Thymus (tissue), 11 donors: ENCODE measurements at regions not wholly inside any gene's neighbourhood (a gene's known extent, or its start where the extent isn't known, plus 50 kb on each side); places are given as distances from the start of the nearest gene placed in this dataset.
"Not testable (repeated sequence)": the region's sequence is repeated elsewhere in the genome, so short reads cannot be mapped to it uniquely, and the experiment has no call there.

ENCODE experiments used
- DNase-seq, 9 donors: peaks; one replicate each; pipeline ENCODE4 v3.0.0-alpha.2; 2013; ENCODE audit warnings: low spot score in 9 of 9, low read depth in 6 of 9, missing footprints in 1 of 9
- H3K27ac ChIP-seq, 2 donors: one replicate each; pipeline ENCODE4 v1.5.1; 2013; ENCODE audit warnings: control low read depth in 1 of 2, low read depth in 1 of 2, low read length in 1 of 2, mild to moderate bottlenecking in 1 of 2, moderate library complexity in 1 of 2
- H3K27me3 ChIP-seq, 2 donors: one replicate each; pipeline ENCODE4 v1.5.1; 2013; ENCODE audit warnings: low read length in 1 of 2; ENCODE audit not compliant: control insufficient read depth in 2 of 2, insufficient read depth in 1 of 2
- H3K36me3 ChIP-seq, 2 donors: one replicate each; pipeline ENCODE4 v1.5.1; 2013; ENCODE audit warnings: low read length in 1 of 2, mild to moderate bottlenecking in 1 of 2, moderate library complexity in 1 of 2; ENCODE audit not compliant: control insufficient read depth in 2 of 2, insufficient read depth in 2 of 2
- H3K4me1 ChIP-seq, 2 donors: one replicate each; pipeline ENCODE4 v1.5.1; 2013; ENCODE audit warnings: low read length in 2 of 2; ENCODE audit not compliant: control insufficient read depth in 2 of 2, insufficient read depth in 2 of 2
- H3K4me3 ChIP-seq, 2 donors: one replicate each; pipeline ENCODE4 v1.5.1; 2013; ENCODE audit warnings: low read length in 2 of 2, control low read depth in 1 of 2, mild to moderate bottlenecking in 1 of 2
- H3K9me3 ChIP-seq, 2 donors: one replicate each; pipeline ENCODE4 v1.5.1; 2013; ENCODE audit warnings: low read length in 1 of 2, mild to moderate bottlenecking in 1 of 2; ENCODE audit not compliant: control insufficient read depth in 2 of 2, insufficient read depth in 1 of 2
- WGBS: extraction: QIAGEN DNeasy Blood & Tissue Kit; methylation state at CpG from one replicate; pipeline ENCODE4 v1.1.7; 2013; 5-methylcytosine and 5-hydroxymethylcytosine counted together
- donor health status: healthy.

DNA sequence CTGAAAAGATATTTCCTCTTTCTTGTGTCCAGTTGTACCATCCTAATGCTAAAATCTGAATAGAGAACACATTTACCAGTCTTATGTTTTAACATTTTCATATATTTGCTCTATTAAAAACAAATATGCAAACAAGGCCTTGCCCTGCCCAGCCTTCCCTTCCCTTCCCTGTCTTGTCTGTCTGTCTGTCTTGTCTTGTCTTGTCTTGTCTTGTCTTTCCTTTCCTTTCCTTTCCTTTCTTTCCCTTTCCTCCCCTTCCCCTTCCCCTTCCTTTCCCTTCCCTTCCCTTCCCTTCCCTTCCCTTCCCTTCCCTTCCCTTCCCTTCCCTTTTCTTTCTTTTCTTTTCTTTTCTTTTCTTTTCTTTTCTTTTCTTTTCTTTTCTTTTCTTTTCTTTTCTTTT, 1103.5 kb downstream of the STIM2 start:
- H3K4me3 ChIP-seq = no peak overlapping the region
- H3K4me1 ChIP-seq = no peaks in the 10 kb centered on the region
- H3K36me3 ChIP-seq = no peaks in the 10 kb centered on the region
- H3K27me3 ChIP-seq = no peaks in the 10 kb centered on the region
- DNase-seq = no peak
- H3K9me3 ChIP-seq = no peaks in the 10 kb centered on the region
- H3K27ac ChIP-seq = no peak overlapping the region

DNA sequence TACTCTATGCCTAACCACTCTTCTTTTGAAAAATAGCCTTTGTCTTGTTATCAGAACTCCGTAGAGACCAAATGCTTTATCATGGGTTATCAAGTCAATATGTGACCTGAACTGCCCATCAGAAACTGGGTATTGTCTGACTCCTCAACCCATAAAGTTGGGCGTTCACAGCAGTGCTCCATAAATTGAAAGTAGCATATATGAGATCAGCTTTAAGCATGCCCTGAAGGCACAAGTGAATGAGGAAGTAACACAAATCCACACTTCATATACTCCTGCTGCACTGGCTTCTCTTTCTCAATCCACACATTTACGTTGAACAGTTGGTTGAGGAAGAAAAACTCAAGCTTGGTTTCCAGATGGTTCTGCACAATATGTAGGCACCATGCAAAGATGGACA, 1106.0 kb downstream of the STIM2 start:
- 84% methylated on average over 3 of the region's 3 CpGs for WGBS

DNA sequence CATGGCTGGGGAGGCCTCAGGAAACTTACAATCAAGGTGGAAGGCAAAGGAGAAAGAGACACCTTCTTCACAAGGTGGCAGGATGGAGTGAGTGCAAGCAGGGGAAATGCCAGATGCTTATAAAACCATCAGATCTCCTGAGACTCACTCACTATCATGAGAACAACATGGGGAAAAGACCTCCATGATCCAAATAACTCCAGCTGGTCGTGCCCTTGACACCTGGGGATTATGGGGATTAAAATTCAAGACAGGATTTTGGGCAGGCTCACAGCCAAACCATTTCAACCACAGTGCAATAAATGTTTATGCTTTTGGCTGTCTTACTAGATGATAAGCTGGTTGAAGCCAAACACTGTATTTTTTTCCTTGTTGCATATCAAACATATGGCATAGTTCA, 1112.4 kb downstream of the STIM2 start:
- Histone ChIP-seq H3K9me3 (peaks cover 0 to 2% of the 10 kb centered on the region in 2 donors), H3K4me1 (no peaks in the 10 kb centered on the region), H3K27ac (no peak overlapping the region), H3K27me3 (no peaks in the 10 kb centered on the region), H3K36me3 (no peaks in the 10 kb centered on the region), H3K4me3 (no peak overlapping the region)
- 45% methylated on average over 1 of the region's 1 CpG for WGBS
- DNase-seq = no peak

More for the DNA sequence above, 1106.0 kb downstream of the STIM2 start:
- Histone ChIP-seq H3K27me3 (no peaks in the 10 kb centered on the region), H3K27ac (no peak overlapping the region), H3K4me1 (no peaks in the 10 kb centered on the region), H3K4me3 (no peak overlapping the region), H3K9me3 (no peaks in the 10 kb centered on the region), H3K36me3 (no peaks in the 10 kb centered on the region)
- no peak for DNase-seq

DNA sequence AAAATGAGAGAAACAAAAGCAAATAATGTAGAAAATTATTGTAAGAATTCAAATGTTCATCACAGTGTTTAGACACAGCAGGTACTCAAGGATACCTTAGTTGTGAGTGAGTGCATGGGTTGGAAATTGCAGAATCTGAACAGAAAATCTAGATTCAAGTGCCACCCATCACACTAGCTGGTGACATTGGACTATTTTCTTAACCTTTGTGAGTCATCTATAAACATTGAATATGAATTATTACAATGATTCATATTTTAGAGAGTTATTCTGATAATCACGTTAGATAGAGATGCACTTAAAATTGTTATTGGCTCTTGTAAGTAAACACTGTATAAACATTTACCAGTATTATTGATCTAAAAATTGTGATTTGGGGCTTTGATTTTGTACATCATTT, 1113.1 kb downstream of the STIM2 start:
- DNase-seq = no peak
- WGBS = 93% methylated on average over 1 of the region's 1 CpG

DNA sequence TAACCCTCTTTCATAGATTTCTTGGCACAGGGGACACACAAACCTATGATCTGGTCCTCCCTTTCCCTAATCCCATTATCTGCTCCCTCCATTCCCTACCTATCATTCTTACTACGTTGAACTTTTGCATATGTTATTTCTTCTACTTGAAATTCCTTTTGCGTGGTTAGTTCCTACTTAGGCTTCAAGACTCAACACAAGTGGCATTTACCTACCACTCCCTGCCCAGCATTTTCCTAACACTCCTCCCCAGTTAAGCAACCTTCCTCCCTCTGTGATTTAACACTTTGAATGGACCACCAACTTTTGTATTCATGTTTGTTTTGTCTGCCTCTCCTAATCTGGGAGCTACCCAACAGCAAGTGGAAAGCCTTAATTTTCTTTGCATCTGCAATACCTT, 1113.7 kb downstream of the STIM2 start:
- H3K27ac ChIP-seq = no peak overlapping the region
- 87% methylated on average over 2 of the region's 2 CpGs for WGBS
- peaks cover 0 to 8% of the 10 kb centered on the region in 2 donors for H3K9me3 ChIP-seq
- H3K4me1 ChIP-seq = no peaks in the 10 kb centered on the region
- H3K27me3 ChIP-seq = no peaks in the 10 kb centered on the region
- H3K4me3 ChIP-seq = no peak overlapping the region
- H3K36me3 ChIP-seq = no peaks in the 10 kb centered on the region
- DNase-seq = no peak

More for the DNA sequence above, 1113.1 kb downstream of the STIM2 start:
- Histone ChIP-seq H3K4me3 (no peak overlapping the region), H3K27ac (no peak overlapping the region), H3K4me1 (no peaks in the 10 kb centered on the region), H3K36me3 (no peaks in the 10 kb centered on the region), H3K27me3 (no peaks in the 10 kb centered on the region), H3K9me3 (peaks cover 0 to 6% of the 10 kb centered on the region in 2 donors)

DNA sequence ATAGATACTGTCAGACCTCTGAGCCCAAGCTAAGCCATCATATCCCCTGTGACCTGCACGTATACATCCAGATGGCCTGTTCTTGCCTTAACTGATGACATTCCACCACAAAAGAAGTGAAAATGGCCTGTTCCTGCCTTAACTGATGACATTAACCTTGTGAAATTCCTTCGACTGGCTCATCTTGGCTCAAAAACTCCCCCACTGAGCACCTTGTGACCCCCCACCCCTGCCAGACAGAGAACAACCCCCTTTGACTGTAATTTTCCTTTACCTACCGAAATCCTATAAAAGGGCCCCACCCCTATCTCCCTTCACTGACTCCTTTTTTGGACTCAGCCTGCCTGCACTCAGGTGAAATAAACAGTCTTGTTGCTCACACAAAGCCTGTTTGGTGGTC, 1114.2 kb downstream of the STIM2 start:
- not testable (repeated sequence) for H3K36me3 ChIP-seq, H3K4me1 ChIP-seq, DNase-seq, H3K27me3 ChIP-seq, H3K4me3 ChIP-seq, H3K27ac ChIP-seq, H3K9me3 ChIP-seq
- WGBS = 90% methylated on average over 3 of the region's 3 CpGs

DNA sequence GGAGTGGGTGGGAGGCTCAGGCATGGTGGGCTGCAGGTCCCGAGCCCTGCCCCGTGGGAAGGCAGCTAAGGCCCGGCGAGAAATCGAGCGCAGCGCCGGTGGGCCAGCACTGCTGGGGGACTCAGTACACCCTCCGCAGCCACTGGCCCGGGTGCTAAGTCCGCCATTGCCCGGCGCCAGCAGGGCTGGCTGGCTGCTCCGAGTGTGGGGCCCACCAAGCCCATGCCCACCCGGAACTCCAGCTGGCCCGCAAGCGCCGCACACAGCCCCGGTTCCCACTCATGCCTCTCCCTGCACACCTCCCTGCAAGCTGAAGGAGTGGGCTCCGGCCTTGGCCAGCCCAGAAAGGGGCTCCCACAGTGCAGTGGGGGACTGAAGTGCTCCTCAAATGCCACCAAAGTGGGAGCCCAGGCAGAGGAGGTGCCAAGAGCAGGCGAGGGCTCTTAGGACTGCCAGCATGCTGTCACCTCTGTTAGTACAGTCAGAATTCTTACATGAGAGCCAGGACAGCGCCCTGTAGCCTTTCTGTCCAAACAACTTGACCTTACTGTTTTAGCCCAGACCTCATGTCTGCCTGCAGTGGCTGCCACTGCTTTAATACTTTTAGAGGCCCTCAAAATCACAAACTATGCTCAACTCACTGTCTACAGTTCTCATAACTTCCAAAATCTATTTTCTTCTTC, 1117.9 kb downstream of the STIM2 start:
- not testable (repeated sequence) for H3K4me3 ChIP-seq, DNase-seq, H3K9me3 ChIP-seq, H3K27ac ChIP-seq, H3K36me3 ChIP-seq, H3K4me1 ChIP-seq, H3K27me3 ChIP-seq
- WGBS = 89% methylated on average over 15 of the region's 22 CpGs

DNA sequence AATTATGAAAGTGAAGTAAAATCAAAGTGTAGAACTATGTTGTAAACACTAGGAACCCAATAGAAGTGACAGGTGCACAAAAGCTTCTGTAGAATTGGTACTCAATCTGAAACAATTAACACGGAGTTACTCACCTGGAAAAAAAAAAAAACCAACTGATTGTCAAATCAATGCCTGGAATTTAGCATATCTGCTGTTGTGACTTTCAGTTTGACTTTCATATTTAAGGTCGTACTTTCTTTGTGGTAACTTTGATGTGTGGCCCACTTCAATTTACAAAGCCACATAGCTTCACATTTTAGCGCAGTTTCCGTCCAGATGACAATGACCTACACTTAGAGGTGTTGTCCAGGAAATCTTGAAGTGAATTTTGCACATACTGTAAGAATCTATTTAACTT, 1124.9 kb downstream of the STIM2 start:
- Histone ChIP-seq H3K27me3 (no peaks in the 10 kb centered on the region), H3K9me3 (no peaks in the 10 kb centered on the region), H3K4me3 (no peak overlapping the region), H3K27ac (no peak overlapping the region), H3K4me1 (no peaks in the 10 kb centered on the region), H3K36me3 (no peaks in the 10 kb centered on the region)
- no peak for DNase-seq
- WGBS = 92% methylated on average over 4 of the region's 4 CpGs

DNA sequence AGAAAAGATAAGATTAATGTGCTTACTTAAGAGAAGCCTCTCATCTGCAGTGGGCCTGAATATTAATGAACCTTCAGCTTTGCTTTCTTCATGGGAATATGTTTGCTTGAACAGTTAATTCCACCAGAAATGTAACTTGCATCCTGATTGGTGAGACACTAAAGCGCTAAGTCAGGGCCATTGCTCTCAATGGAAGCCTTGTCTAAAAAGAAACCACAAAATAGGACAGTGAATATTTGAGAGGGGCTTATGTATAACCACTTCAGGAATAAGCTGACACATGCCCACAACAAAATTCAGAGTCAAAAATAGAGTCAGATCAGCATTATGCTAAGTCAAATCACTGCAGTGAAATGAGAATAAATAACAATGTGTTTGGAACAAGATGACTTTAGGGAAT, 1125.8 kb downstream of the STIM2 start:
- DNase-seq = no peak
- Histone ChIP-seq H3K27ac (no peak overlapping the region), H3K4me1 (no peaks in the 10 kb centered on the region), H3K9me3 (no peaks in the 10 kb centered on the region), H3K27me3 (no peaks in the 10 kb centered on the region), H3K36me3 (no peaks in the 10 kb centered on the region), H3K4me3 (no peak overlapping the region)
- 89% methylated on average over 1 of the region's 1 CpG for WGBS

DNA sequence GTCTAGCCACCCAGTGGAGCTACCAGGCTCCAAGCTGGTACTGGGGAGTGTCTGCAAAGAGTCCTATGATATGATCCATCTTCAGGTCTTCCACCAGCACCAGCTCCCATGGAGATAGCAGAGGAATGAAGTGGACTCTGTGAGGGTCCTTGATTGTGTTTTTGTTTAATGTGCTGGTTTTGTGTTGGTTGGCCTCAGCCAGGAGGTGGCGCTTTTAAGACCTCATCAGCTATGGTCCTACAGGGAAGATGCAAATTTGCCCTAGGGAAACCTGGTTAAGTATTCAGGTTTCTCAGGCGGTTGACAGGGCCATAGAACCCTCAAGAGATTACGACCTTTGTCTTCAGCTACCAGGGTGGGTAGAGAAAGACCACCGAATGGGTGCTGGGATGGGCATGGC, 1141.1 kb downstream of the STIM2 start:
- peaks cover 0 to 4% of the 10 kb centered on the region in 2 donors for H3K9me3 ChIP-seq
- H3K36me3 ChIP-seq = no peaks in the 10 kb centered on the region
- H3K4me1 ChIP-seq = no peaks in the 10 kb centered on the region
- no peak overlapping the region for H3K4me3 ChIP-seq
- H3K27me3 ChIP-seq = no peaks in the 10 kb centered on the region
- no peak overlapping the region for H3K27ac ChIP-seq
- WGBS = 93% methylated on average over 4 of the region's 4 CpGs
- DNase-seq = no peak
